ENCODE measurements at regions not wholly inside any gene's neighbourhood (a gene's known extent, or its start where the extent isn't known, plus 50 kb on each side); places are given as distances from the start of the nearest gene placed in this dataset.
A peak's percentile ranks its signal among the peaks of the same experiment; 100 is the strongest.

DNA sequence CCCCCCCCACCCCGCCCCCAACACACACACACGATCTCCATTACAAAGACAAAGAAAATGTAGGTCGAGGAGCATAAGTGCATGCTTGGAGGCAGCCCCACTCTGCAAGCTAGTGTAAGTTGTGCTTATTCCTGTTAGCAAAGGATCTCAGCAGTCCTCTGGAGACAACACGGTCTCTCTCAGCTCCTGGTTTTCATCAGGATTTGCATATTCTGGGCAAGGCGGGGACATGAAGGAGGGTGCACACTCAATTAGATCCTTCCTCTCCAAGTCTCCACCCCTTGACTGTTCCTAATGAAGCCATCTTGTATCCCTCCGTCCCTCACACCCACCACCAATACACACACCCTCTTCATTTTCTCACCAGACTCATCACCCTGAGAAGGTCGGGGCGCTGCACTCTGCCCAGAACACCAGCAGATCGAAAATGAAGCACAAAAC is 63.8 kb downstream of the MRPL46 start:
- intact Hi-C loops (cut with DNase I): no loop called here
- no peak for ATAC-seq

DNA sequence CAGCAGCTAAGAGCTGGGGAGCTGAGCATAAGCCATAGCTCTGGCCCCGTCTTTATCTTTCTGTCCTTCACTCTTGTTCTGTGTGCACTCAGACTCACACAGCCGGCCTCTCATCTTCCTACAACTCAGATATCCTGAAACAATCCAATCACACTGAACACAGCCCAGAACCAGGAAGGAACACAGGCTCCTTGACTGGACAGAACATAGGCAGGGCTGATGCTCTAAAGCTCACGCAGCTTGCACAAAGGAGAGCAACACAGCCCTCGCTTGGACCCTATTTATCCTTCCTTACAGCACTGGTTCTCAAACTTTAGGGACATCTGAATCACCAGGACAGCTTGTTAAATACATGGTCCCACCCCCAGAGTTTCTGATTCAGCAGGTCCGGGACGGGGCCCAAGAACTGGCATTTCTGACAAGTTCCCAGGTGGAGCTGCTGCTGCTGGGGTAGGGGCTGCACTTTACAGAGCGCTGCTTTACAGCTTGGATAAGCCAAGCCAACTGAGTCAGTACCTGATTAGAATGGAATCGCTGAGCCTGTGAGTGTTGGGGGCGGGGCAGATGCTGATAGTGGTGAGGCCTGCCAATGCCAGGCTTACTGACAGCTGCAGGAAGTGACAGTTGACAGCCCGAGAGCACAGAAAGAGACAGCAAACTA is 65.1 kb downstream of the MRPL46 start:
- intact Hi-C loops (cut with DNase I): no loop called here
- peak; percentile 66 for DNase-seq
- ATAC-seq: peak; percentile 83 to 90

More for the DNA sequence above, 63.8 kb downstream of the MRPL46 start:
- DNase-seq: no peak

DNA sequence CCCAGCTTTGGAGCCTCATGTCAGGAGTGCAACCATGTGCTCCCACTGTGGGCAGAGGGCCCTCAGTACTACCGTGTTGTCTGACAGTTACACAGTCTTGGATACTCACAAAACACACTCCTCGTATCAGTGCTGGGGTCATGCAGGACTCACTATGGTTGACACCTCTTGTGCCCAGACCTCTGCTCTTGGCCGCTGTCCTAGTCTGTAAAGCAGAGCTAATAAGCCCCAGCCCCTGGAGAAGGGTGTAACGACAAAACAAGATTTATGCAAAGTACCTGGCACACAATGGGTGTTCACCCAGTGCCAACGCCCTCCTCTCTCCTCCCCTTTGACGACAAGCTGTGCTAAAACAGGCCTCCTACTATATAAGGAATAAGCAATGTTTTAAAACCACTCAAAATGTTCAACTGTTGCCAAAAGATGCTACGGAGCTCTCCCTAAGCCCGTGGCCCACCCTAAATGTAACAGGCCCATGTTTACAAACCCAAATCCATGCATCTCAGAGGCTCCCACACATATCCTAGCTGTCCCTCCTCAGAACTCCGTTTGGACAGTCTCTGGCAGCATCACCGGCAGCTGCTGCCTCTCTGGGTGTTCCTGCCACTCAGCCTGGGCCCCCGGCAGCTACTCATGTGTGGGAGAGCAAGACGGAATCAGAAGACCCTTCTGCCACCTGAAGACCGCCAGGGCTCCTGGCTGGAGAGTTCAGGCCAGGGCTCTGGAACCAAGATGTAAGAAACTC is 65.8 kb downstream of the MRPL46 start:
- intact Hi-C loops (cut with DNase I): no loop called here
- ATAC-seq (peak; percentile 72 to 75), DNase-seq (no peak)

DNA sequence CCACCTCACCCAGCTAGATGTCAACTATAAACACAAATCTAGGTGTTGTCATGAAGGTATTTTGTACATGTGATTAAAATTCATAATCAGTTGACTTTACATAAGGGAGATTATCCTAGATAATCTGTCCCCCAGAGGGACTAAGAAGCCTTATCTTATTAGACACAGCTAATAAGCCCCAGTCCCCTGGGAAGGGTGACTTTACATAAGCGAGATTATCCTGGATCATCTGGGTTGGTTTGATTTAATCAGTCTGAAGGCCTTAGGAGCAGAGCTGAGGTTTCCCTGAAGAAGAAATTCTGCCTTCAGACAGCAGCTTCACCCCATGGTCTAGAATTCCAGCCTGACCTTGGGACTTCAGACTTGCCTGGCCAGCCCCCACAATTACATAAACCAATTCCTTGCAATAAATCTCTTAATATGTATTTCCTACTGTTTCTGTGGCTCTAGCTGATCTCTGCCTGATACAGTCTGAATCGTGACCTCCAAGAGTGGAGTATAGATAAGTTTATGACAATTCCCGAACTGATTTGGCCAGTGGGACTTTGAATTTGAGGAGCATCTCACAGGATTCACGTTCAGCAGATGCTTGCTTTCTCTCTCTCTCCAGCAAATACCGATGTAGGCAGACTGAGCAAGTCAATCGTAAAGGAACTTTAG is 66.5 kb downstream of the MRPL46 start:
- ATAC-seq (no peak), DNase-seq (no peak)
- intact Hi-C loops (cut with DNase I): no loop called here

DNA sequence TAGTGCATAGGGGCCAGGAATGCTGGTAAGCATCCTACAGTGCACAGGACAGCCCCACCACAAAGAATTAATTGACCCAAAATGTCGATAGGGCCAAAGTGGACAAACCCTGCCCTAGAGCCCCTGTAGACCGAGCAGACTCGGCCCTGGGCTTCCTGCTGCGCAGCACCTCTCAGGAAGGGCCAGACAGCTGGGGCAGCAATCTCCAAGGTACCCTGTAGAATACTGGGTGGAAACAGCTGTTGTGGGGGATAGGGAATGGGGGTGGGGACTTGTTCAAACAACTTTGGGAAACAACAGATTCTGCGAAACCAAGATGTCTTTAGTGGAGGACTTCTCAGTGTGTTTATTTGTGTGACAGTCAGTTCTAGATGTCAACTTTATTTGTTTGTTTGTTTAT is 67.1 kb downstream of the MRPL46 start:
- intact Hi-C loops (cut with DNase I): no loop called here
- no peak for DNase-seq
- ATAC-seq: no peak

DNA sequence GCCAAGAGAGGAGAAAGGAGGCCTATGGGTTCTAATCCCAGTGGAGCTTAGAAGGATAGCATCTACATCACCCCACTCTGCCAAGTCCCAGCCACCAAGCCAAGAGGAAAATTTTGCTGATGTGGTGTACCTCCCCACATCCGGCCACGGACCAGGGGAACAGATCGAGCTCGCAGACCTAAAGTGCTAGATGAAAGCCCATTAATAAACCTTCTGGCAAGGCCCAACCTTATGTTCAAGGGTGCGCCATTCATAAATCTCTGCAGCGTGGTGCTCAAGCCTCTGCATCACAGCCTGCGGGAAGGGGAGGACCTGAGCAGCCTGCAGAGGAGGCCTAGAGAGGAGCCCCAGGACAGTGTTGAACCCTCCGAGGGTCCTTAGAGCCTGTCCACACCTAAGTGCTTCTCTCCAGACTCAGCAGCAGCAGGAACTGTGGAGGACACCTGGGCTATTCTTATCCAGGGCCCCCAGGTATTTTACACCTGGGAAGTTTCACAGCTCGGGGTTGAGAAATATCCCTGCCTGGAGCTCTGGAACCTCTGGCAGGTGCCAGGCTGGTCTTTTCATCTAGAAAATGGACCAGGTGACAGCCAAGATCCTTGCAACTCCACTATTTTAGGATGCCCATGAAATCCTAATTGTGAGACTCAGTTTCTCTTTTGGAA is 68.0 kb downstream of the MRPL46 start:
- no peak for ATAC-seq
- intact Hi-C loops (cut with DNase I): no loop called here
- no peak for DNase-seq

DNA sequence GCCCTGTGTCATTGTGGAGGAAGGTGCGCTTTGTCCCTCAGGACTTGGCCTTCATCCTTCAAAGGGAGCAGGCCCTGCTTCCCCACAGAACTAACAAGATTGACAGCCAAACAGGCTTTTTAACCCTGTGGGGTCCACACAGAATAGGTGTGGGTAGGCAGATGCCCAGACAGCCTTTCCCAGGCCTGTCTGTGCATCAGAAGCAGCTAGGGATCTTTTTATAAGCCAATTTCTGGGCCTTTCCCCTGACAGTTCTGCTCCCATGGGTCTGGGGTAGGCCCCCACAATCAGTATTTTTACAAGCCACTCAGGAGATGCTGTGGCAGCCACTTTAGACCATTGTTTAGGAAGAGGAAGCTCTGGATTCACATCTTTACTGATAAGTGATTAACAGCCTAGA is 69.2 kb downstream of the MRPL46 start:
- ATAC-seq: no peak
- intact Hi-C loops (cut with DNase I): no loop called here
- no peak for DNase-seq

DNA sequence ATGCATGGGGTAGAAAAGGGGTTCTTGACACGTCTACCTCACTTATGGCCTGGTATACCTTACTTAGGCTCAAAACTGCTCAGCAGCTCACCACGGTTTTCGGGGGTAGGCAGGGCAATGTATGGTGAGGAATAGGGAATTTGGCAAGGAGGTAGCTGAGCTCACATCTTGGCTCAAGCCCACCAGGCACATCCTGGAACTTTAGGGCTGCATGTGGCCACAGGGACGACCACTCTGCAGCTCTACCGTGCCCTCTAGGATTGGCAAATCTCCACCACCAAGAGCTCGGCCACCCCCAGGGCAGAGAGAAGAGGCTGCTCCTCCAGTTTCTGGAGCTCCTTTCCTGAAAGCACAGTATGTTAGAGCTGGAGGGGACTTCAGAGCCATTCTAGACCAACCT is 69.7 kb downstream of the MRPL46 start:
- DNase-seq (no peak), ATAC-seq (no peak)
- intact Hi-C loops (cut with DNase I): no loop called here

DNA sequence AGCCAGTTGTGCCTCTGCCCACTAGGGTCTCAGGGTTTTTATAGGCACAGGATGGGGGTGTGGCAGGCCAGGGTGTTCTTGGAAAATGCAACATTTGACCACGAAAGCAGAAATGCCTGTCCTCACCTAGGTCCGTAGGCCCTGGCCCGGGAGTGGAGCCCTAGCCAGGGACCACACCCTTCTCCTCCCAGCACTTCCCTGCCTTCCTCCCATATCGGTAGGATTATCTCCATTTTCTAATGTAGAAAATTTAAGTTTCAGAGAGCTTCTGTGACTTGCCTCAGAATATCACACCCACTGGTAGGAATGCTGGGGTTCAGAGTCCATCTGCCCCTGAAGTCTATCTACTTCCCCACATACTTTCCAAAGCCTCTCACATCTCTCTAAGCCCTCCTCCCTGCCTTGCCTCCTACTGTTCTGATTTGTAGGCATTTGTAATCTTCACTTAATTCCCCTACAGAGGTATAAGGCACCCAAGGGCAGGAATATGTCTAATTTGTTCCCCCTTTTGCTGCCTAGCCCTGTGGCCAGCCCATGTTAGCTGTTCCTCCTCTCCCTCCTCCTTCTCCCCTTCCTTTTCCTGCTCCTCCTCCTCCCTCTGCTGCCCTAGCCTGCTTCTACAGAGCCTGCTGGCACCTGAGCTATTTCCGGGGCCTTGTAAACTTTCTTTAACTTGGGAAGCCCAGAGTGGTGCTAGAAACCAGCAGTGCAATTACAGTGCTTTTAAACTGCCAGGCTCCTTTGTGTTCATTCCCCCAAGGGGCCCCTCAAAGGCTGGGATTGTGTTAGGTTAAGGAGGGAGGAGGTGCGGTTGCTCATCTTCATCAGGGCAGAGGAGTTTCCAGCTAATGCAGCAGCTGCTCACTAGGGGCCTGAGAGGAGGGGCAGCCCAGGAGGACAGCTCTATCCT is 71.1 kb downstream of the MRPL46 start:
- intact Hi-C loops (cut with DNase I): no loop called here
- ATAC-seq (no peak), DNase-seq (no peak)

DNA sequence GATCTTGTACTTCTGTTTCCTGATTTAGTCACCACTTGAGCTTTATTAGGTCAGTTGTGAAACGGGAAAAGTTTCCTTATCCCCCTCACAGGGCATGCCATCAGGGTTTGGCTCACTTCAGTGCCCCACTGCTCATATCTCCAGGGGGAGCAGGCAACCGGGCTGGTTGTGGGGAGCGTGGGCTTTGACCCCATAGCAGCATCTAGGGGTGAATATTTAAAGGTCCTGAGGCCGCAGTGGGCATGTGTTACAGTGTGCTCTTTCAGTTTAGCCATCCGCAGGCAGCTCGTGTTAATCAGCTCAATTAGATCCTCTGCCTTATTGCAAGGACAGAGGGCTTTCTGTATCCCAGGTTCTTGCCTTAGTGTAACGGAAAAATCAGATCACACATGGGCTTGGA is 71.9 kb downstream of the MRPL46 start:
- no peak for ATAC-seq
- intact Hi-C loops (cut with DNase I): no loop called here
- no peak for DNase-seq

DNA sequence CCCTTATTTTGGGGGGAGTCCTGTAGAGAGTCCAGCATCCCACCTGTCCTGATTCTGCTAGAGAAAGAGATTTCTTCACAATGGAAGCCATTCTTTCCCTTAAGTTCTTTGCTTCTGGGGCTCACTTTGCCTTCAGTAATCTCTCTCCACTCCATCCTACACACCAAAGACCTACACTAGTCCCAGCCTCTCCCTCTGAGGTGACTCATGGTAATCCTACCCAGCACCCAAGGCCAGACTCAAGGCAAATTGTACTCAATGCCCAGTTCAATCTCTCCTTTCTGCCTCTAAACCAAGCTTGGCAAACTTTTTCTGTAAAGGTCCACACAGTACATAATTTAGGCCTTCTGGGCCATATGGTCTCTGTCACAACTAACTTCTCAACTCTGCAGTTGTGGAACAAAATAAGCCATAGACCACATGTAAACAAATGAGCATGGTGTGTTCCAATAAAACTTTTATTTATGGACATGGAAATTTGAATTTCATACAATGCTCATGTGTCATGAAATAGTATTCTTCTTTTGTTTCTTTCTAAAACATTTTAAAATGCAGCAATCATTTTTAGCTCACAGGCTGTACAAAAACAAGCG is 72.5 kb downstream of the MRPL46 start:
- no peak for ATAC-seq
- intact Hi-C loops (cut with DNase I): no loop called here

DNA sequence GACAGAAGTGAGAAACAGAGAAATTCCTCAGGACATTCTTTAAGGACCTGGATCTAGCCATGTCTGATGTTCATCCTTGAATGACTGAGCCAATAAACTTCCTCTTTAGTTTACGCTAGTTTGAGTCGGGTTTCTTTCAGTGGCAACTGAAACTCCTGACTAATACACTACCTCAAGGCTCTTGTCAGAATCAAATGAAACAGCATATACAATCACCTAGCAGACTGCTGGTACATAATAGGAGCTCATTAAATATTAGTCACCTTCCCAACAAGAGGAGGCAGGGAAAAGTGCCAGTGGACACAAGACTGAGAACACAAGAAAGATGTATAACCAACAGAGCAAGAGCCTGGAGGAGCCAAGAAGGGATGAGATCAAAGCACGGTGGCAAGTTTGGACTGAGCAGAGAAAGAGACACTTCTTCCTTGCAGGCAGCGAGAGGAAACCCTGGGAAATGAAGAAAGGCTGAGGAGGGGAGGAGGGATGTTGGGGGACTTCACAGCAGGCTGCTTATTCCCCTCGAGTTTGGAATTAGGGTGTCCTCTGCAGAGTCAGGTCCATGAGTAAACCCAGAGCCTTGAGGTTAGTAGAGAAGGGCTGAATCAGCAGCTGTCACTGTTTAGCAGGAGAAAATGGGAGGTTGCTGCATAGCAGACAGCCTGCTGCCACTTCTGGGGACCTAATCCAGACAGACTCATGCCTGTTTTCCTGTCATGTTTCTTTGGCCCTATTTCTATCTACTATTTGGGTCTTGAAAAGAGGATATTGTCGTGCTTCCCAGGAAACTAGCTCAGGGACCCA is 73.3 kb downstream of the MRPL46 start:
- intact Hi-C loops (cut with DNase I): no loop called here
- DNase-seq (no peak), ATAC-seq (no peak)

More for the DNA sequence above, 72.5 kb downstream of the MRPL46 start:
- no peak for DNase-seq

DNA sequence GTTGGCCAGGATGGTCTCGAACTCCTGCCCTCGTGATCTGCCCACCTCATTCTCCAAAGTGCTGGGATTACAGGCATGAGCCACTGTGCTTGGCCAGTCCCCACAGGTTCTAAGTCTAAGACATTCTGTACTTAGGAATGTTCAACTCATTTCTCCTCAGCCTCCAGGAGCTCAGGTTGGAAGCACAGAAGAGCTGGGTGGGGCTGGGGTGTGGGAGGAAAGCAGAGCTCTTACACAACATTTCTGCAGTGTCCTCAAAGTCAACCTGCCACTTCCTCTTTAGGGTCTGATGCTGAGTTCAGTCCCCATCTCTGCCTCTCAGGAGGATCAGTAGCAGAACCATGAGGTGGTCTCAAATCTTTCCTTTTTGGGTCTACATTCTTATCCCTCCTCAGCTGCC is 75.5 kb downstream of the MRPL46 start:
- intact Hi-C loops (cut with DNase I): no loop called here
- ATAC-seq (no peak), DNase-seq (no peak)

DNA sequence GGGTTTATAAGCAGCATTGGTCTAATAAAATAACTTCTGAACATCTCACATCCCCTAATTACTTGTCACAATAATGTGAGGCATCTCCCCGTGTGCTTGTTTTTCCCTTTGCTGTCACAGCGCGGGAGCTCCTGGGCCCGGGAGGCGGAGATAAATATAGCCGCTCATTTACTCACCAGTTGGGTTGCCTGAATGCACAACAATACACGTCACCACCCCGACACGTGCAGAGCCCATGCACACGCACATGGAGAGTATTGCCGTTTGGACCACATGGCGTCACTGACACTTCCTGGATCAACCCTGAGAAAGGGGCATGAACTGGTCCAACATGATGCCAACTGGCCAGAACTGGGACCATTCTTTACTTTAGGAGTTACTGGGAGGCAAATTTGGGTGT is 76.2 kb downstream of the MRPL46 start:
- intact Hi-C loops (cut with DNase I): no loop called here
- ATAC-seq (no peak), DNase-seq (no peak)

DNA sequence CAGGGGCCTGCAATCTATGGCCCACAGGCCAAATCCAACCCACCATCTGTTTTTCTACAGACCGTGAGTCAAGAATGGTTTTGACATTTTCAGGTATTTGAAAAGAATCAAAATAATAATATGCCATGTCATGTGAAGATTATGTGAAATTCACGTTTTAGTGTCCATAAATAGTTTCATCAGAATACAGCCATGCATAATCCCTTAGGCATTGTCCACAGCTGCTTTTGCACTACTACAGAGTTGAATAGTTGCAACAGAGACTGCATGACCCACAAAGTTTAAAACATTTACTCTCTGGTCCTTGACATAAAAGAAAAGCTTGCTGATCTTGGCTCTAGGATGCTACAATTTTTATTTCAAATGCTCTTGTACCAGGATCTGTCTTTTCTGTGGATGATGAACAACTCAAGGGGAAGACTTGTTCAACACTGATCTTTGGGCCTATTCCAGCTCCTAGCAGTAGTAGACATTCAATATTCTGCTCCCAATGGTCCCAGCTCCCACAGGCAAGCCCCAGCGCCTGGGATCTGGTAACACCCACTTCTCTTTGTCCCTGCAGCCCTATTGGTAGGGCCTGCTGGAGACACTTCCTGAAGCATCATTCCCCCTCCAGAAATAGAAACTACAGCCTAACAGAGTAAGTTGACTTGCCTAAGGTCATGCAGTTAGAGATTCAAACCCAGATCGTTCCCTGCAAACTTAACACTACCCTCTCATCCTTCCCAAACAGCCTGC is 76.9 kb downstream of the MRPL46 start:
- intact Hi-C loops (cut with DNase I): no loop called here
- ATAC-seq: no peak
- no peak for DNase-seq

DNA sequence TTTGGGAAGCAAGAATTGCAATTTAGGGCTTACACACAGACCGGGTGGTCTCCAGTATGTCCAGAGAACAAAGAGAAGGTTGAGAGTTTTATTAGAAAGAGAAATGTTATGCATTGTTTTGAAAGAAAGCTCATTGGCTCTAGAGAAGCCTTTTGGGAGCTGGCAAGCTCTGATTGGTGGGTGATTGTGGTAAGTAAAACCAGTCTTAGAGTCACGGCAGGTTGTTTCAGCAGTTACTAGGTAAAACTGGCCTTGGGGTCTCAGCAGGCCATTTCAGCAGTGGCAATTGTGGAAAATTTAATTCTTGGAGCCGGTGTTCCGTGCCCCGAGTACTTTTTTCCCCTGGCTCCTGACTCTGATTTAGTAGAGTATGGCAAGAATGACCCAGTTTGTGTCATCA is 78.1 kb downstream of the MRPL46 start:
- DNase-seq: no peak
- no peak for ATAC-seq
- intact Hi-C loops (cut with DNase I): no loop called here

DNA sequence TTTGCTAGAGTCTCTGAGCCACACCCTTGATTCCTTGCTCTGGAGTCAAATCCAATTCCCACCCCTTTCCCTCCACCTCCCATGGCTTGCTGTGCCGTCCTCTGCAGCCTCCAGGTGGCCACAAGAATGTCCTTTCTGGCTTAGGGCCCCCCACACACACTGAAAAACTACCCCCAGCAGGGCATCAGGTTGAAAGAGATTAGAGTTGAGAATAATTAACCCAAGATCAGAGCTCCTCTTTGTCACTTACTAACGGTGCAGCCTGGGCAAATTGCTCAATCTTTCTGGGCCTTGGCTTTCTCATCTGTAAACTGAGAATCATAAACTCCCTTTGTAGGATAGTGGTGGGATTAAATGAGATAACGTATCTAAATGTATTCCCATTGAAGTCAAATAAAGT is 78.5 kb downstream of the MRPL46 start:
- intact Hi-C loops (cut with DNase I): no loop called here
- no peak for DNase-seq
- ATAC-seq: no peak

Measured in left cardiac atrium (tissue), 4 donors.